ENCODE measurements at regions not wholly inside any gene's neighbourhood (a gene's known extent, or its start where the extent isn't known, plus 50 kb on each side); places are given as distances from the start of the nearest gene placed in this dataset.

DNA sequence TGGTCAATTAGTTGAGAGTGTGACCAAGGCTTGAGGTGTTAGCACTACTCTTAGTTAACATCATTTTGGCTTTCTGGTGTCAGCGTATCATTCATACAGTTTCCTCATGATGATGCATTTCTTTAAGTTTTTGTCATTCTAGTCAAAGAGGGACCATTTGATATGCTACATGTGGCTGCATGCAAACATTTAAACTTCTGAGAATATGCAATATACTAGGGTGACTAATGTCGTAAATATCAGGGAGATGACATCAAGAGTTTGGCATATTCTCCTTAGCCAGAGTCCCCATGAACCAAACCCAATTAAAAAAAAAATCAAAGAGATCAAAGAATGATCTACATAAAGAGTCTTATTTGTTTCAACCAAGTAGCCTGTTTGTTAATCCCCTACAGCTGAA, 537.4 kb upstream of the PCDH7 start:
- TF ChIP-seq, protein P1, sequence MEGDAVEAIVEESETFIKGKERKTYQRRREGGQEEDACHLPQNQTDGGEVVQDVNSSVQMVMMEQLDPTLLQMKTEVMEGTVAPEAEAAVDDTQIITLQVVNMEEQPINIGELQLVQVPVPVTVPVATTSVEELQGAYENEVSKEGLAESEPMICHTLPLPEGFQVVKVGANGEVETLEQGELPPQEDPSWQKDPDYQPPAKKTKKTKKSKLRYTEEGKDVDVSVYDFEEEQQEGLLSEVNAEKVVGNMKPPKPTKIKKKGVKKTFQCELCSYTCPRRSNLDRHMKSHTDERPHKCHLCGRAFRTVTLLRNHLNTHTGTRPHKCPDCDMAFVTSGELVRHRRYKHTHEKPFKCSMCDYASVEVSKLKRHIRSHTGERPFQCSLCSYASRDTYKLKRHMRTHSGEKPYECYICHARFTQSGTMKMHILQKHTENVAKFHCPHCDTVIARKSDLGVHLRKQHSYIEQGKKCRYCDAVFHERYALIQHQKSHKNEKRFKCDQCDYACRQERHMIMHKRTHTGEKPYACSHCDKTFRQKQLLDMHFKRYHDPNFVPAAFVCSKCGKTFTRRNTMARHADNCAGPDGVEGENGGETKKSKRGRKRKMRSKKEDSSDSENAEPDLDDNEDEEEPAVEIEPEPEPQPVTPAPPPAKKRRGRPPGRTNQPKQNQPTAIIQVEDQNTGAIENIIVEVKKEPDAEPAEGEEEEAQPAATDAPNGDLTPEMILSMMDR (conservative IDR thresholded peaks at IDR 0.05 in 1 of 2, IDR thresholded peaks at IDR 0.05 in 1 of 2; ENCODE audit: extremely low read depth in 1 of 2, insufficient read depth in 1 of 2, low read depth in 1 of 2, low read length in 2 of 2): no peak
- TF ChIP-seq EZH2 (IDR thresholded peaks at IDR 0.05; ENCODE audit: borderline replicate concordance, low read length): no peak

Measured in mammary epithelial cell (primary cell).